ENCODE measurements at regions not wholly inside any gene's neighbourhood (a gene's known extent, or its start where the extent isn't known, plus 50 kb on each side); places are given as distances from the start of the nearest gene placed in this dataset.

DNA sequence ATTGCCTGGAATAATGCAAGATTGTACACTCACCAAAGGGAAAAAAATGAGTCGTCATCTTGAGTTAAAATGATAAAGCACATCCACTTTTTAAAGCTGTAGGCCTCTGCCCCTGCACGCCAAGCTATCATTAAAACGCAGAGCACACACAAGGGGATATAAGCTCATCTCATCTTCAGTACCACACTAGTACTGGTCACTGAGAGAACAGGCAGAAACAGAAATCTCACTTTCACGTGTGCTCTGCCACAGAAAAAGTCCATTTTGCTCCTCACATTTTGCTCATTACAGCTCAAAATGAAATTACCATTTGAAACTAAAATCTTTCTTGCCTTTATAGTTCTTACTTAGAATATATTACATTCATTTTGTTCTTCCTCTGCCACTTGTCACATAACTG, 99.2 kb upstream of the SLC30A5 start:
- H3K36me3 ChIP-seq = no peaks in the 10 kb centered on the region
- H3K27ac ChIP-seq = no peak overlapping the region
- no peak overlapping the region for H3K4me3 ChIP-seq
- DNase-seq (ENCODE audit: low read depth in 1 of 2, low spot score in 1 of 2) = no peak
- TF ChIP-seq, protein P1, sequence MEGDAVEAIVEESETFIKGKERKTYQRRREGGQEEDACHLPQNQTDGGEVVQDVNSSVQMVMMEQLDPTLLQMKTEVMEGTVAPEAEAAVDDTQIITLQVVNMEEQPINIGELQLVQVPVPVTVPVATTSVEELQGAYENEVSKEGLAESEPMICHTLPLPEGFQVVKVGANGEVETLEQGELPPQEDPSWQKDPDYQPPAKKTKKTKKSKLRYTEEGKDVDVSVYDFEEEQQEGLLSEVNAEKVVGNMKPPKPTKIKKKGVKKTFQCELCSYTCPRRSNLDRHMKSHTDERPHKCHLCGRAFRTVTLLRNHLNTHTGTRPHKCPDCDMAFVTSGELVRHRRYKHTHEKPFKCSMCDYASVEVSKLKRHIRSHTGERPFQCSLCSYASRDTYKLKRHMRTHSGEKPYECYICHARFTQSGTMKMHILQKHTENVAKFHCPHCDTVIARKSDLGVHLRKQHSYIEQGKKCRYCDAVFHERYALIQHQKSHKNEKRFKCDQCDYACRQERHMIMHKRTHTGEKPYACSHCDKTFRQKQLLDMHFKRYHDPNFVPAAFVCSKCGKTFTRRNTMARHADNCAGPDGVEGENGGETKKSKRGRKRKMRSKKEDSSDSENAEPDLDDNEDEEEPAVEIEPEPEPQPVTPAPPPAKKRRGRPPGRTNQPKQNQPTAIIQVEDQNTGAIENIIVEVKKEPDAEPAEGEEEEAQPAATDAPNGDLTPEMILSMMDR (IDR thresholded peaks at IDR 0.05; ENCODE audit: low read depth, low read length) = no peak
- H3K4me1 ChIP-seq (ENCODE audit: low read depth) = no peaks in the 10 kb centered on the region
- H3K27me3 ChIP-seq = no peaks in the 10 kb centered on the region
- H3K9me3 ChIP-seq (ENCODE audit: low read depth) = no peaks in the 10 kb centered on the region

GRCh38 chr5:68995845-68996545, 97.8 kb upstream of the SLC30A5 start:
- no peak for DNase-seq (ENCODE audit: low read depth in 1 of 2, low spot score in 1 of 2)
- no peaks in the 10 kb centered on the region for H3K27me3 ChIP-seq
- no peak overlapping the region for H3K4me3 ChIP-seq
- TF ChIP-seq, protein P1 (IDR thresholded peaks at IDR 0.05; ENCODE audit: low read depth, low read length) = no peak
- H3K9me3 ChIP-seq (ENCODE audit: low read depth) = no peaks in the 10 kb centered on the region
- no peaks in the 10 kb centered on the region for H3K36me3 ChIP-seq
- H3K4me1 ChIP-seq (ENCODE audit: low read depth) = no peaks in the 10 kb centered on the region
- no peak overlapping the region for H3K27ac ChIP-seq

- H3K36me3 ChIP-seq = no peaks in the 10 kb centered on the region
- no peaks in the 10 kb centered on the region for H3K9me3 ChIP-seq (ENCODE audit: low read depth)
- DNase-seq (ENCODE audit: low read depth in 1 of 2, low spot score in 1 of 2) = no peak
- H3K4me1 ChIP-seq (ENCODE audit: low read depth) = no peaks in the 10 kb centered on the region
- no peak overlapping the region for H3K4me3 ChIP-seq
- H3K27ac ChIP-seq = no peak overlapping the region
- no peaks in the 10 kb centered on the region for H3K27me3 ChIP-seq
- TF ChIP-seq, protein P1 (IDR thresholded peaks at IDR 0.05; ENCODE audit: low read depth, low read length) = no peak
Observed at GRCh38 chr5:68999181-68999580, 94.6 kb upstream of the SLC30A5 start.

DNA sequence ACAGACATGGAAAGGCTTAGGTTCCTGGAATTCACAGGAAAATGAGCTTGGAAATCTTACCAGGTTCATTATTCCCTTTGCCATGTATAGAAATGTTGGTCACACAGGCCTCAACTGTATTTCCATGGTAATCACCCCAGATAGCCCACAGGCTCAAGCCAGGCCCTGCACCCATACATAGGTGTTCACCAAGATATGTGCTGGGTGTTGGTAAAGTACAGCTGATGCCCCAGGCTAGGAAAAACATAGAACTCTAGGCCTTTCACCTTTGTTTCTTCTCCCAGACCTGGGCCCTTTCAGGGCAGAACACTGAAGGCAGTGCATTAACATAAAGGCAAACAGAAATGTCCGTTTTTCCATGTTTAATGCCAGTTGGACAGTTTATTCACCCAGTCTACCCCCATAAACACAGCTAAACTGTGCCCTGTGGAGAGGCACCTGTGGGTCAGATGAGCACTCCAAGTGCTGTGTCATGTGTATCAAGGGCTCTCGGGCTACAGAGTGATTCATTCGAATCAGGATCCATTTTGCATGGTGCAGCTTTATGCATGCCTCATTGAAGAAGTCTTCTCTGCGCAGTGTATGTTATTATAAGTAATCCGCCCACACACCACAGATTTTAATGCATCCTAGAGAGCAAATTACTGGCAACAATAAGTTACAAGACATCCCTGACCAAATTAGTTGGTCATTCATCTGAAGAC, 93.4 kb upstream of the SLC30A5 start:
- H3K36me3 ChIP-seq = no peaks in the 10 kb centered on the region
- H3K4me1 ChIP-seq (ENCODE audit: low read depth) = no peaks in the 10 kb centered on the region
- no peak overlapping the region for H3K4me3 ChIP-seq
- no peaks in the 10 kb centered on the region for H3K9me3 ChIP-seq (ENCODE audit: low read depth)
- DNase-seq (ENCODE audit: low read depth in 1 of 2, low spot score in 1 of 2) = no peak
- no peaks in the 10 kb centered on the region for H3K27me3 ChIP-seq
- H3K27ac ChIP-seq = no peak overlapping the region
- TF ChIP-seq, protein P1 (IDR thresholded peaks at IDR 0.05; ENCODE audit: low read depth, low read length) = no peak

DNA sequence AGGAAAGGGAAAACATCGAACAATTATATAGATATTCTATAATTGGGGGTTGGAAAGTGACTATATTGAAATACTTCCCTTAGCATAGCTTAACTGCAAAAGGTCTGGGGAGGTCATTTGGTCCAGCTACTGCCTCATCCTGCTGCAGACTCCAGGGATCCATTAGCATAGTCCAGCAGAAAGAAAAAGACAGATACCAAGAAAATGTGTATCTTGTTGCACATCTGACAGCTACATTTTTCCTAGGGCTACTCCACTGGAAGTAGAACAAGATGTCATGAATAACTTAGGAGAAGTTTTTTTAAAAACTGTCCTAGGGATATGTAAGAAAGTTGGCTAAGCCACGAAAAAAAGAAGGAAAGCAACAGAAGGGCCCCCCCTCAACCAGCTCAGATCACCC, 92.9 kb upstream of the SLC30A5 start:
- DNase-seq (ENCODE audit: low read depth in 1 of 2, low spot score in 1 of 2) = no peak
- Histone ChIP-seq H3K36me3 (no peaks in the 10 kb centered on the region), H3K27me3 (no peaks in the 10 kb centered on the region), H3K4me3 (no peak overlapping the region), H3K9me3 (ENCODE audit: low read depth) (no peaks in the 10 kb centered on the region), H3K27ac (no peak overlapping the region), H3K4me1 (ENCODE audit: low read depth) (no peaks in the 10 kb centered on the region)
- TF ChIP-seq, protein P1 (IDR thresholded peaks at IDR 0.05; ENCODE audit: low read depth, low read length) = no peak

Data from cardiac muscle cell (in vitro differentiated cells and primary cell).